ENCODE measurements at regions not wholly inside any gene's neighbourhood (a gene's known extent, or its start where the extent isn't known, plus 50 kb on each side); places are given as distances from the start of the nearest gene placed in this dataset.

DNA sequence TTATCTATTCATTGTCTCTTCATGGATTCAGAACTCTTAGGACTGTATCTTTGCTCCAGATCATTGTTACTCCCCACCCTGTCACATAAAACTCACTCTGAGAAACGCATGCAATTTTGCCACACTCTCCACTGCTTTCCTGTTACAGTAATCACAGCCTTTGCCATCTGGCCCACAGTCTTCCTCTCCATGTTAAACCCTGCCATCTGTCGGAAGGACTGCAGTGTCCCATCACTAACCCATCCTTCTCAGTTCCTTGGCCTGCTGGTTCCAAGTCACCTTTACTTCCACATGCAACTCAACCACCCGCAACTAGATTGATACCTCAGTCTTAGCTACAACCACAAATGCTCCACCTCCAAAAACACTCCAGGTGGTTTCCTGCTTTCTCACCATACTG lies 308.7 kb upstream of the FAM241A start:
- DNase-seq: no peak

DNA sequence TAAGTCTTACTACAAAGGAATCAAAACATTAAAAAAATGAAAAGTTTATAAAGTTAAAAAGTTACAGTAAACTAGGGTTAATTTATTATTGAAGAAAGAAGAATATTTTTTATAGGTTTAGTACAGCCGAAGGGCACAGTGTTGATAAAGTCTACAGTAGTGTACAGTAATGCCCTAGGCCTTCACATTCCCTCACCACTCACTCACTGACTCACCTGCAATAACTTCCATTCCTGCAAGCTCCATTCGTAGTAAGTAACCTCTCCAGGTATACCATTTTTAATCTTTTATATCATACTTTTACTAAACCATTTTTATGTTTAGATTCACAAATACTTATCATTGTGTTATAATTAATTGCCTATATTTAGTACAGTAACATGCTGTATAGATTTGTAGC lies 307.5 kb upstream of the FAM241A start:
- DNase-seq: no peak

DNA sequence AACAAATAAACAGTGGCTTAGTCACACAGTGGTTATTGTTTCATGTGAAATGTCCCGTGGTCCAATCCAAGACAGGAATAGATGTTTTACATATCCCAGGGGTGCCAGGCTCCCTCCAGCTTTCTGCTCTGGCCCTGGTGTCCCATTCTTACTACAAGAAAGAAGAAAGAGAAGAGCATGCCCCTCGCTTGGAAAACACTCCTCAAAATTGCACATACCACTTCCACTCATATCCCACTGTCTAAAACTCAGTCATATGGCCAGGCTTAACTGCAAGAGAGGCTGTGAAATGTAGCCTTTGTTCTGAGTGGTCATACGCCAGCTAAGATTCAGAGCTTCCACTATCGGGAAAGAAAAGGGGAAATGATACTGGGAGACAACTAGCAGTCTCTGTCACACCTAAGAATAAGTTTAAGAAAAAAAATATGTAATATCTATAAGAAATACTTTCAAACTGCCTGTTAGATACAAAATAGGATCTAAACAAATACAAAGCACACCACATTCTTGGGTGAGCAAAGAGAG lies 306.8 kb upstream of the FAM241A start:
- DNase-seq: no peak

DNA sequence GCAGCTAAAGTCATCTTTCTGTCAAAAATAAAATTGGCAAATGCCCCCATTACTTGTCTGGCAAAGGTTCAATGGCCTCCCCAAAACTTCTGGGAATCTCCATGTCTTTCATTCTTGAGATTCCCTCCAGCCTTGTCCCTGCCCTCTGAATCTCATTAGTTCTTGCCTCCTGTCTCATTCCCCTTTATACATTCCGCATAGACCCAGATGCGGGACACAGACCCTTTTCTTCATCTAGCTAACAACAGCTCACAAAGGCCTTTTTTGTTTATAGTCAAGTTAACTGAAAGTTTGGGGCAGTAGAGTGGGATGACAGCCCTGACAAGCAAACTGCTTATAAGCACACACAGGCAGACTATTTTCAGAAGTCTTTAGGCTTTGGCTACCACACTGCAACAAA lies 306.1 kb upstream of the FAM241A start:
- no peak for DNase-seq

DNA sequence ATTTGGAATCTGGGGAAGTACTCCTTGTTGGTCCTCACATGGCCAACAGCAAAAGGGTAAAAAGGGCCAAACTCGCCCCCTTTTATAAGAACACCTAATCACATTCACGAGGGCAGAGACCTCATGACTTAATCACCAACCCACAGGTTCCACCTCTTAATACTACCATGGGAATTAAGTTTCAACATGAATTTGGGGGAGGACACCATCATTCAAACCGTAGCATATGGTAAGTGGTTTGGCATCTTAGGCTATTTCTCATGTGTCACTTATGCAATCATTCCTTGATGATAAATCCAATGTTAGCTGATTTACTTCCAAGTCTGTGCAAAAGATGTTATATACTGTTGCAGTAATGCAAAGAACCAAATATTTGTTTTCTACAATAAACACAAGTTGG lies 302.9 kb upstream of the FAM241A start:
- no peak for DNase-seq

DNA sequence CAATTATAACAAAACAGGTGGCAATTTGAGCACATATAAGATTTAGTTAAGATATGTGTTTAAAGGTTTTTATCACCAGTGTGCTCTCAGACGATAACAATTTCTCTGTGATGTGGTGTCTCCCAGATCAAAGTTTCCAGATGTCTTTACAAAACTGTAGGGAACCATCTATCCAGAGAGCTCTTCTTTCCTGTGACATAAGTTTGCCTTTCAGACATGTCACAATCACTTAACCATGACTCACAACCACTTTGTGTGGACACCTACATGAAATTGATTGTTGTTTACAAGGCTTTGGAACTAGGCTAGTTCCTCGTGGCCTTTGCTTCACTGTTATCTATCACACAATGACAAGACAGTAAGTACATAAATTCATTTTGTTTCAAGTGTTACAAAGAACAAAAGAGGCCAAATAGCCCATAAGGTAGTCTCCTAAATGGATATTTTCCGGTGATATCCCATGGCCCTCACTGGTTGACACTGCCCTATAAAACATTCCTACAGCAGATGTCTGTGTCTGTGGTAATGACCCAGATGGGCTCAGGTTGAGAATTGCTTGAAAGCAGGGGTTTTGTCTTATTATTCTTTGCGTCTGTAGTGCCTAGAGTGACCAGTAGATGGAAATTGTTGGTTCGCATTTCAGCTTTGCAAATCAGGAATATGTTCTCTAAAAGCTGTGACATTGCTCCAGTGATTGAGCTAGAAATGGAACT lies 297.8 kb upstream of the FAM241A start:
- no peak for DNase-seq

DNA sequence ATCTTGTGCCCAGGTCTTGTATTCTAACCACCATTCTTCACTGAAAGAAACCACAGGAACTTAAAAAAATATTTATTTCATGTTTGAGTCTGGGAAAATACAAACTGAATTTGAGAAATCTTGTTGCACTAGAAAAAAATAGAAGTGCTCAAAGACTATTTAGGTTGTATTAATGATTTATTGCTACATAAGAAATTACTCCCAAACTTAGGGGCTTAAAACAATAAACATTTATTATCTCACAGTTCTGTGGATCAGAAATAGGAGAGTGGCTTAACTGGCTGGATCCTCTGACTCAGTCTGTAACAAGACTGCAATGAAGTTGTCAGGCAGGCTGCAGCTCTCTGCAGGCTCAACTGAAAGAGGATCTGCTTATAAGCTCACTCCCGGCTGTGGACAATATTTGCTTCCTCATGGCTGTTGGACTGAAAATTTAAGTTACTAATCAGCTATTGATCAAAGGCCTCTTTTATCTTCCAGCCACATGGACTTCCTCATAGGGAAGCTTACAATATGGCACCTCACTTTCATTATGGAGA lies 295.4 kb upstream of the FAM241A start:
- DNase-seq: no peak

DNA sequence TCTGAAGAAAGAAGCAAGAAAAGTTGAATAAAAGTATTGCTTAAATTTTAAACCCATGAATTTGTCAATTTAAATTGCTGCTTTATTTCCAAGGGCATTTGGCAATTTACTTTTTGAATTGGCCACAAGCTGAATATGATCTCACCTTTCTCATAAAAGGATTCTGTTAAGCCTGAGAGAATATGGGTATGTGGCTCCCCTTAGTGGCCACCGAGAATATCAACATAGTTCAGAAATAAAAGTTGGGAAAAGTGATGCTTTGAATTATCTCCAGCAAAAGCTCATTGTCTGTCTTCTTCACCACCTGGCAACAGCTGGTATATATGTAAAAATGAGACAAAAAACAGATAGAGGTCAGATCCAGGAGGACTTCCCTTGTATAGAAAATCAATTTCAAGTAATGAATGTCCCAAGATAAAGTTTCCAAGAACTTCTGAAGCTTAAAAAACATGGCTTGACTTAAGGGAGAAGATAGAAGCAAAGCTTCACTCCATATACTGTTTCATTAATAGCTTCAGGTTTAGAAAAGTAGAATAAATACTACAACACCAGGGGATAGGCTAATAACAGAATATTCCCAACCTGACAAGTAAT lies 290.7 kb upstream of the FAM241A start:
- peak; percentile 12 for DNase-seq

DNA sequence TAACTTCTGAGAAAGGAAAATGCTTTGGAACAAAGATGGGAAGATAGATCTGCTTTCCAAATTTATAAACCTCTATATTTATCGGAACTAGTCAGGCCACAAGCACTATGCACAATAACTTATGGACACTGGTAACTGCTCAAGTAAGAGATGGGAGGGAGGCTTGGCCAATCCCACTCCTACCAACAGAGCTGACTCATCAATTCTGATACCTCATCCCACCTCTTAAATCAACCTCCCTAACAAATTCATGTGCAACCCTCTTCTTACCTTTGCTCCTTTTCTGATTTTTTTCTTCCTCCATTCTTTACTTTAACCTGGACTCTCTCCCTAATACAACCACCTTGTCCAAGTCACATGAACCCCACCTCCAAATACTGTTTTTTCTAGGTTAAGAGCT lies 289.9 kb upstream of the FAM241A start:
- DNase-seq: no peak

DNA sequence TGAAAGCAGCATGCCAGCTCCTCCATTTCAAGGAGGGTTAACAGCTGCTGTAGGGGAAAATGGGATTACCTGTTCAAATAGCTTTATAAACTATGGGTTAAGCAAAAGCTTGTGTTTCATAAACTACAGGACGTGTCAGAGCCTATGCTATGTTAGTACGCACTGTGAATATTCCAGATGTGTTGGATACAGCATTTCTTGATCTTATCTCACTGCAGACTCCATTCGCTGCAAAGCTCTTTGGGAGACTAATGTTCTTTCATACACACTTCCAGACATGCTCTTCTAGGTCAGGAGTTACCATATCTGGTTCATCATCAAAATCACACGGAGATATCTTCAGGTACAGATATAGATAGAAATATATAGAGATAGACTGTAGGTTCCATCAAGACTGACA lies 281.2 kb upstream of the FAM241A start:
- no peak for DNase-seq

DNA sequence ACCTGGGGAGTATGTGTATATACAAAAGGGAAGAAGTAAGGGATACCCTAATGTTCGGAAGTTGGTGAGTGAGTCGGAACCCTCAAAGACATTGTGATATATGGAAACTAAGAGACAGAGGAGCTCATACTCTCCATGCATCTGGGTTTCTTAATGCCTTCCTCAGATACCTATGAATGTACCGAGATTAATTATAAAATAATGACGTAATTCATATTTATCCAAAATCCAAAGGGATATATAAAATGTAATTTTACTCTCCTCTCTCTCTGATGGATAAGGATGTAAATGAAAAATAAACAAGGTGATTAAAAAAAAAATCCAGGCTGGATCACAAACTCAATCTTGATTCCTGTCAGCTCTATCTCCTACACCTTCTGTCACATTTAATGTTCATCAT lies 275.9 kb upstream of the FAM241A start:
- no peak for DNase-seq

DNA sequence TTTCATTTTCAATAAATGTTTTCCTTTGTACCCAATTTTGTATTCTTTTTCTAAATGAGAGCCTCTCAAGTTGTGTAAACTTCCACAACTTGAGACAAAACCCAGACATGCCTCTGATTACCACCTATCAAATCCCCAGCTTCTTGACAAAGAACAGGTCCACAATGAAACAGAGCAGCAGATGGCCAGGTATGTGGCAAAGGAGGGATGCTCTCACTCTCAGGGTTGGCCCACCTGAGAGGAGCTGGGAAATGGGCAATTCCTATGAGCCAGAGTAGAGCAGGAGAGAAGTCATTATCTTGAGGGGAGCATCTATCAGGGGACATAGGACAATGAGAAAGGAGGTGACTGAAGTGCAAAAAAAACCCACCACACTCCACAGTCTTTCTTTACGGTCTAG lies 273.5 kb upstream of the FAM241A start:
- no peak for DNase-seq

DNA sequence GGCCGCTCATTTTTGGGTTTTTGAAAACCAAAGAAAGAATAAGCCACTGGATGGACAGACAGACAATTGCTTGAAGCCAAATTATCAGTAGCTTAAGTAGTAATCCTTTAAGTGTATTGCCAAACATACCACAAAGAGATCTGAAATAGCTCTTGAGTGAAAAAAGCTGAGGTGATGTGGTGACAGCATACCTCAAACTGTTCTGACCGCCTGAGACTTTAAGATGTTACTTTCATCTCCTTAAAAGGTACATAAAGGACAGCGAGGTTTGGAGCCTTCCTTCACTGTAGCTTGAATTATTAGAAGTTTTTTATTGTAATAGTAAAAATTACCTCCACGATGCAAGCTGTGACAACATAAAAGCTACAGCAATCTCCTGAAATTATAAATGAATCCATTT lies 271.5 kb upstream of the FAM241A start:
- DNase-seq: no peak

DNA sequence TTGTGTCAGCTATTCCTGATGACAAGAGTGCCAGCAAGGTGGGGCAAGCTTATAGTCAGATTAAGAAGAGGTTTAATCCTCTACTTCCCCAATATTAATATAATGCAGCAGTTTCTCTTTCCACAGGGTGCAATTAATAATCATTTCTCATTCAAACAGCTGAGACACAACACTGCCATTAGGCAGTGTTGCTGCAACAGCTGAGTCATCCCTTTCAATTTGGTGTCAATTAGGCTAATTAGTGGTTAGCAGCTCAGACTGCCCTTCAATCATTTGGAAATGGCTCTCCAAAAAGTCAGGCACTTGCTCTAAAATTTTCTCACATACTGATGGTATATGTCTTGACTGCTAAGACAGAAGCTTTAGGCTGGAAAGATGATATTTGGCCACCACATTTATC lies 265.7 kb upstream of the FAM241A start:
- no peak for DNase-seq

DNA sequence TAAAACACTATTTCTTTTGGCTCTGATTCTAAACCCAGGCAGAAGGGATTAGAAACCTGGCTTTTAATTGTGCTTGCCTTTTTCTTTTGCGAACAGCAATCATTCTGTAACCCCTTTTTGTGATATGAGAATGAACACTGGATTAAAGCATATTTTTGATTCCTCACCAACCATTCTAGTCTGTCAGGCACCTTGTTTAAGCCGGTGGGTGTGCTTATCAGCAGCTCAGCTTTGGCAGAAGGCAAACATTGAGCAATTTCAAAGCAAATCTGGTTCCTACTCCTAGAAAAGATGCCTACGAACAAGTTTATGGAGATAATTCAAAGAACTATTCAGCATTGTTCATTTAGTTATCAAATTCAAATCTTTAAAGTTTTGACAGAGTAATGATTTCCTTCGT lies 265.1 kb upstream of the FAM241A start:
- no peak for DNase-seq

DNA sequence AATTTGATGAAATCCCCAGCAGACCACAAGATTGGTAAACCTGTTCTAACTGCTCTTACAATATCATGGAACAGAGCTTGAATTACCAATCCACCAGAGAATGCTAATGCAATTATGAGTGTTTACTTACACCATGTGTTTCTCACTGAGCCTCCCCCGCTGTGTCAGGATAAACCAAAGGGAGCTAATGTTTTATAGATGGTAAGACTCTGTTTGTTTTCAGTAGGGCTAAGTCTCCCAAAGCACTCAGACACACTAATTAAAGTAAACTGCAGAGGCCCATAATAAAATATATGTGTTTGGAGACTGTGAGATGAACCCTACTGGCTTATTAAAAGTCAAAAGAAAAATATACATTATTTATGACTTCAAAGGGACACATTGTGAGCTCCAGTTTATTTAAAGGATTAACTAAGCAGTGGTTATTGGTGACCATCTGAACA lies 261.7 kb upstream of the FAM241A start:
- DNase-seq: no peak

DNA sequence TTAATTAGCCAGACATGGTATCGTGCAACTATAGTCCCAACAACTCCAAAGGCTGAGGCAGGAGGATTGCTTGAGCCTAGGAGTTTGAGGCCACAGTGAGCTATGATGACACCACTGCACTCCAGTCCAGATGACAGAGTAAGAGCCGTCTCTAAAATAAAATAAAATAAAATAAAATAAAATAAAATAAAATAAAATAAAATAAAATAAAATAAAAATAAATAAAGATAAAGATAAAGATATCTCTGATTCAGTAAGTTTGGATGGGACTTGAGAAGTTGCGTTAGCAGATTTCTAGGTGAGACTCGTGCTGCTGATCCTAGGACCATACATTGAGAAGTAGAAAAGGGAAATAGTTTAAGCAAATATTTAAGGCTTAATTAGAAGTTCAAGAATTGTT lies 254.8 kb upstream of the FAM241A start:
- DNase-seq: no peak

DNA sequence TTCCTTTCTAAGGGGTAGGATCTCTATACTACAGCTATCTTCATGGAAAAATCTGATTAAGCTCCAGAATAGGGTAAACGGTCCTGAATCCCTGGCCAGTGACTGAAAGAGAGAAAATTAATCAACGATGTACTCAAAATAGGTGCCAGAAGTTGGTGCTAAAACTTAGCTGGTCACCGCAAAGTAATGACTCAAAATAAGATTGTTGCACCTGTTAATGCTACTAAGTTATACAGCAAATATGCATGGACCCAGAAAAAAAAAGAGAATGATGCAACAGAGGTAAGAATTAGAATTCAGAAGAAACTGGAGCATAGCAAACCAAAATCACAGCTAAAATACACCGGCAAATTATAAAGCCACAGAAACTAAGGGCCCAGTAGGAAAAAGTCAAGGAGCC lies 239.7 kb upstream of the FAM241A start:
- no peak for DNase-seq

DNA sequence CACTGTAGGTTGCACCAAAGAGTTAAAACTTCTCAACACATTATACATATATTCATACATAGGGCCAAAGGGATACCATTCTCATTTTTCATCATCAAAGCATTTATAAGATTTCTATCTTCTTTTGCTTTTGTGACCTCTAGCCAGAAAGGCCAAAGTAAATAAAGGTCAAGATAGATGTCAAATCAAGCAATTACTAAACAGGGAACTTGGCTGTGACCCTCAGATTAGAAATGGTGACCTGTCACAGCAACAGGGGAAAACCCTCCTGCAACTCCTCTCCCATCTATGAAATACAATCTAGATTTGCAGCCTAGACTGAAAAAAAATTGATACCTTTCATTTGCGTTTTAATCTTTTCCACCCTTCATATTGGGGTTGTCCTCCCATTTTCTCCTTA lies 225.6 kb upstream of the FAM241A start:
- DNase-seq: no peak

DNA sequence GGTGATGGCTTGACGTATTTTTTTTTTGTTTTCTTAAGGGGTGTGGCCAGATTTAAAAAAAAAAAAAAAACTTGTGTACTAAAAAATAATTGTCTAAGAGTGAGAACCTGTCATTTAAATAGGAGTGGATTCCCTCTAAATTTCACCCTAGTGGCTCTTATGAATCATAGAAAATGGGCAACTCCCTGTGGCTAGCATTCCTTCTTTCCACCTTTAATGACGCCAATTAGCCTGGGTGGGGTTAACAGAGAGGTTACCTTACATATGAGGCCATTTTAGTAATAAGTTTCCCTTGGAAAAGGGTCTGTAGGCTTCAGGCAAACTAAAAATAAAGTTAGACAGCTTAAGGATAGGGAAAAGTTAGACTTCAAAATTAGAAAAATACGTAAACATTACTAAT lies 223.5 kb upstream of the FAM241A start:
- no peak for DNase-seq

DNA sequence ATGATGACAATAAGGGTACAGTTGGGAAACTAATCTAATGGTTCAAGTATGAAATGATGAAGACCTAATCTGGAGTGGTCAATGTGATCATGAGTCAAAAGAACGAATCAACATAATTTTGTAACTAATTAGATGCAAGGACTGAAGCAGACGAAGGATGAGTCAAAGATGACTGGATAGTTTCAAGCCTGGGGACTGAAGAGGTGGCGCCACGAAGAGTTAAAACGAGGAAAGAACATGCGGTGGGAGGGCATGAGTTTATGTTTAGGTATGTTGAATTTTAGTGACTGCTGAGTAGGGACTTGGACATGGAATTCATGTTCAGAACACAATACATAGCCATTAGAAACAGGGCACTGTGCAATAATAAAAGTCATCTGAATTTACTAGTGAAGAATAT lies 221.5 kb upstream of the FAM241A start:
- DNase-seq: no peak

DNA sequence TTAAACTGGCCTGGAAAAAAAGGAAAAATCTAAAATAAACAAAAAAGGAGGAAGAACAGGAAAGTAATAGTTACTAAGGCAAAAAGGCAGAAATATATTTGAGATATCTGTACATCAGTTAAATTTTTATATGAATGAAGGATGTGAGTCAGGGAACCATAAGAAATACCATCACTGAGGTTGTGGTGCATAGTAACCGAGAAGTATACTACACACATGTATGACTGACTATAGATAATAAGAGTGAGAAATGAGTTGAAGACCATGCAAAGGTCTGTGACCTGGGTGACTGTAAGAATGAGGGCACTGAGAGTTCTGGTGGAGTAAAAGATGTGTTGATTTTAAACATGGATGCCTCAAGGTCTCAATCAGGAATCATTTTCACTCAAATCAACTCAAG lies 220.6 kb upstream of the FAM241A start:
- DNase-seq: no peak

DNA sequence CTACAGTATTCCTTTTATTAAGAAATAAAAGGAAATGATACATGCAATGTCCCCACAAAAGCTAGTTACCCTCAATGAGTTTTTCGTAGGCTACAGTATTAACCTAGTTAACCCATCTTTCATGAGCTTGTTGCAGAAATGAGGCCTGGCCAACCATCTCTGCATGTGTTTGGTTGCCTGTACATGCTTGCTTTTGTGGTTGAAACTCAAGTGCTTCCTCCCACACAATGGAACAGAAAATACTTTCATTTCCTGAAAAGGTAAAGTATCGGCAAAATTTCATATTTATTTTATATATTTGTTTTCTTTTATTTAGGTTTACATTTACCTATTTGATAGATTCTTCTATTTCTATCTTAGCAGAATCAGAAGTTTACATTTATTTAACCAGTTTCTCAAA lies 214.6 kb upstream of the FAM241A start:
- DNase-seq: peak; percentile 2

DNA sequence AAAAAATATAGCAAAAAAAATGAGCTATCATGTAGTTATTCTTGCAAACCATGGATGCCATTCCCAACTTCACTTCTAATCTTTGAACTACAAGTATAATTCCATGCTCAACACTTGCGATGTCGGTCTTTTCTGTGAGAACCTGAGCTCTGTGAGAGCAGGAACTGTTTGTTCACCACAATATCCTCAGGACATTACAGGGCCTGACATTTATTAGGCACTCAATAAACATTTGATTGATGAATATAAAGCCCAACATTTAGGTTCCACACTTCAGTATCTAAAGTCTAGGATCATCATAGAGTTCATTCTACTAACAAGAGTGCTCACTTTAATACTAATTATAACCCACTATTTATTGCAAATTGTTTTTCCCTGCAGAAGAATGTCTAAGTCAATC lies 211.6 kb upstream of the FAM241A start:
- DNase-seq: no peak

DNA sequence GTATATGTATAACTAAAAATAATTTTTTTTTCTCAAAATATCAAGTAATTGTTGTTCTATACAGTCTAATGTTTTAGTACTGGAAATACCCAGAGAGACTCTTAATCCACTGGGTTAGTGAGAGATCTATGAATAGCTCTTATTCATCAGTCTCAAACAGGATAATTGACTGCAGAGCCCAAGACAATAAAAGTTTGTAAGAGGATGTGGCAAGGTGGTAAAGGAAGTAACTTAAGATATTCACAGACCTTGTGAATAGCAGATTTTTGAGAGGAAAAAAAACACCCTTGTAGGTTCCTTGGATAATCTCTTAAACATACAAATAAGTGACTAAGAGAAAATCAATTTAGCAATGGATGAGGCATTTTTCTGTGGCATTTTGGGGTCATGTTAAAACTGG lies 210.9 kb upstream of the FAM241A start:
- no peak for DNase-seq

All from activated CD4-positive, alpha-beta T cell treated with anti-CD3 and anti-CD28 coated beads, Interleukin-2, amount 50 U/mL, for 16 hours (primary cell).